B cell (primary cell): ENCODE measurements at regions not wholly inside any gene's neighbourhood (a gene's known extent, or its start where the extent isn't known, plus 50 kb on each side); places are given as distances from the start of the nearest gene placed in this dataset.

Experiments used
- ATAC-seq: fragments of 200-7000 bp; cut with Tn5 transposase; one replicate; pipeline ENCODE4 v1.10.0; 2021; ENCODE audit warnings: low read depth, mild to moderate bottlenecking, moderate number of reproducible peaks, moderate library complexity
- CTCF ChIA-PET: fragments of 350-600 bp; sonication (Branson Sonifier 250); formaldehyde crosslinking; loops from one replicate; lab custom pipeline; 2021; ENCODE audit warnings: antibody characterized with exemption, inconsistent platforms; lab: Charles Lee
- POLR2A ChIA-PET: fragments of 350-600 bp; sonication (Branson Sonifier 250); formaldehyde crosslinking; loops from one replicate; lab custom pipeline; 2021; ENCODE audit warnings: antibody characterized with exemption; lab: Charles Lee
- DNase-seq: peaks from one replicate; pipeline ENCODE4 v3.0.0; 2013
- H2AFZ ChIP-seq: 2 replicates; pipeline ENCODE4 v1.6.1; 2012; ENCODE audit warnings: mild to moderate bottlenecking, low read depth, low read length; ENCODE audit not compliant: insufficient read depth, poor library complexity, severe bottlenecking
- H3K27ac ChIP-seq, 2 donors: 1 replicate in 1 of 2; 2 replicates in 1 of 2; pipeline ENCODE4 v1.5.1; 2012 to 2013; ENCODE audit warnings: low read length in 2 of 2, mild to moderate bottlenecking in 2 of 2, moderate library complexity in 1 of 2
- H3K27me3 ChIP-seq, 4 experiments: fragments of 200-600 bp in 1 of 4; sonication (generic) in 1 of 4; replicated peaks in 1 of 4; 1 replicate in 2 of 4; 2 replicates in 2 of 4; pipeline versions ENCODE4 v1.6.1 to v1.7.0; 2013 to 2016; ENCODE audit warnings: low read length in 3 of 4, mild to moderate bottlenecking in 2 of 4, mixed read lengths in 1 of 4, moderate library complexity in 1 of 4; ENCODE audit not compliant: insufficient read depth in 4 of 4, control insufficient read depth in 3 of 4; ENCODE audit errors: control extremely low read depth in 1 of 4
- H3K36me3 ChIP-seq, 2 experiments: replicated peaks in 1 of 2; 1 replicate in 1 of 2; 2 replicates in 1 of 2; pipeline versions ENCODE4 v1.6.1 to v1.7.1; 2013; ENCODE audit warnings: low read length in 1 of 2; ENCODE audit not compliant: insufficient read depth in 2 of 2, control insufficient read depth in 1 of 2; ENCODE audit errors: control extremely low read depth in 1 of 2, extremely low read depth in 1 of 2
- H3K4me1 ChIP-seq, 2 donors: fragments of 200-600 bp in 1 of 2; sonication (generic) in 1 of 2; 1 replicate in 1 of 2; 2 replicates in 1 of 2; pipeline versions ENCODE4 v1.5.1 to v1.6.1; 2013 to 2017; ENCODE audit warnings: low read length in 2 of 2; ENCODE audit not compliant: control insufficient read depth in 2 of 2, insufficient read depth in 2 of 2
- H3K4me2 ChIP-seq: replicated peaks from 2 replicates; pipeline ENCODE3; 2012; ENCODE audit warnings: mild to moderate bottlenecking, low read depth, low read length; ENCODE audit not compliant: poor library complexity, severe bottlenecking
- H3K4me3 ChIP-seq, 5 experiments: fragments of 200-600 bp in 1 of 5; sonication (generic) in 1 of 5; 1 replicate in 3 of 5; 2 replicates in 2 of 5; pipeline versions ENCODE4 v1.5.1 to v1.7.0; 2011 to 2016; ENCODE audit warnings: low read length in 4 of 5, mild to moderate bottlenecking in 4 of 5, low read depth in 2 of 5, control low read depth in 1 of 5, moderate library complexity in 1 of 5; ENCODE audit not compliant: insufficient read depth in 1 of 5; ENCODE audit errors: control extremely low read depth in 1 of 5, extremely low read depth in 1 of 5
- H3K79me2 ChIP-seq: fragments of 200-600 bp; sonication (generic); one replicate; pipeline ENCODE4 v1.6.0; 2016; ENCODE audit warnings: low read length; ENCODE audit not compliant: control insufficient read depth, insufficient read depth
- H3K9ac ChIP-seq: fragments of 200-600 bp; sonication (generic); 2 replicates; pipeline ENCODE4 v1.6.1; 2017; ENCODE audit warnings: mild to moderate bottlenecking, low read length, moderate library complexity
- H3K9me3 ChIP-seq, 3 donors: one replicate each; pipeline versions ENCODE4 v1.6.1 to v1.7.1; 2013; ENCODE audit warnings: low read length in 2 of 3; ENCODE audit not compliant: control insufficient read depth in 2 of 3, insufficient read depth in 1 of 3; ENCODE audit errors: control extremely low read depth in 1 of 3
- H4K20me1 ChIP-seq: 2 replicates; pipeline ENCODE4 v1.6.0; 2012; ENCODE audit warnings: mild to moderate bottlenecking, low read length; ENCODE audit not compliant: insufficient read depth, control insufficient read depth, poor library complexity, severe bottlenecking
- H3K27ac Mint-ChIP-seq: one replicate; pipeline ENCODE4 v1.8.0; 2021; ENCODE audit warnings: mixed read lengths
- H3K27me3 Mint-ChIP-seq: one replicate; pipeline ENCODE4 v1.8.0; 2021; ENCODE audit warnings: mixed read lengths
- H3K4me1 Mint-ChIP-seq: one replicate; pipeline ENCODE4 v1.8.0; 2021; ENCODE audit warnings: mixed read lengths
- H3K4me3 Mint-ChIP-seq: one replicate; pipeline ENCODE4 v1.8.0; 2021; ENCODE audit warnings: mixed read lengths
- H3K9me3 Mint-ChIP-seq: one replicate; pipeline ENCODE4 v1.8.0; 2022; ENCODE audit warnings: mixed read lengths; ENCODE audit not compliant: insufficient read depth
- CTCF ChIP-seq: fragments of 200-600 bp; IDR thresholded peaks from one replicate; pipeline ENCODE4 v1.8.0; 2022; ENCODE audit warnings: antibody characterized with exemption, mild to moderate bottlenecking
- EZH2 ChIP-seq: IDR thresholded peaks from 2 replicates; pipeline ENCODE4 v1.6.1; 2012; ENCODE audit warnings: borderline replicate concordance, low read depth, mild to moderate bottlenecking, moderate library complexity, low read length; ENCODE audit not compliant: insufficient read depth, poor library complexity, severe bottlenecking
- WGBS: methylation state at CpG from one replicate; pipeline ENCODE4 v1.1.5; 2013; ENCODE audit warnings: missing lambda C conversion rate; ENCODE audit not compliant: insufficient coverage; 5-methylcytosine and 5-hydroxymethylcytosine counted together
- intact Hi-C: fragments of 100-400 bp; cut with micrococcal nuclease; formaldehyde crosslinking; loops from one replicate; pipeline ENCODE4 v1.10.0; 2022

GRCh38 chr5:158026304-158027031 lies 167.5 kb upstream of the CLINT1 start:
- H3K27ac ChIP-seq, result no peak overlapping the region
- CTCF ChIA-PET, result no interaction called here
- 90% methylated on average over 3 of the region's 7 CpGs for WGBS
- ATAC-seq (no peak), DNase-seq (no peak)
- no peak overlapping the region for H3K4me3 ChIP-seq
- H3K9ac ChIP-seq, result no peak overlapping the region
- Mint-ChIP-seq H3K4me1 (no peaks in the 10 kb centered on the region), H3K4me3 (no peak overlapping the region), H3K9me3 (no peaks in the 10 kb centered on the region), H3K27ac (no peak overlapping the region), H3K27me3 (peaks cover 33% of the 10 kb centered on the region)
- no peaks in the 10 kb centered on the region for H3K4me1 ChIP-seq
- no peaks in the 10 kb centered on the region for H3K79me2 ChIP-seq
- no peaks in the 10 kb centered on the region for H4K20me1 ChIP-seq
- H3K36me3 ChIP-seq, result no peaks in the 10 kb centered on the region
- H3K4me2 ChIP-seq, result no peak overlapping the region
- no peaks in the 10 kb centered on the region for H3K27me3 ChIP-seq
- intact Hi-C loops, result no loop called here
- H2AFZ ChIP-seq, result no peak overlapping the region
- POLR2A ChIA-PET, result no interaction called here
- no peaks in the 10 kb centered on the region for H3K9me3 ChIP-seq
- TF ChIP-seq EZH2, result no peak
- TF ChIP-seq CTCF, result no peak

- 93% methylated on average over 6 of the region's 7 CpGs for whole genome bisulfite sequencing
- Histone ChIP-seq H3K27me3 (no peaks in the 10 kb centered on the region), H3K4me3 (no peak overlapping the region), H3K9ac (no peak overlapping the region), H4K20me1 (no peaks in the 10 kb centered on the region), H3K79me2 (no peaks in the 10 kb centered on the region), H3K9me3 (no peaks in the 10 kb centered on the region), H3K4me2 (no peak overlapping the region), H3K27ac (no peak overlapping the region), H2AFZ (no peak overlapping the region), H3K4me1 (no peaks in the 10 kb centered on the region), H3K36me3 (no peaks in the 10 kb centered on the region)
- ChIA-PET POLR2A (no interaction called here), CTCF (no interaction called here)
- no peak for TF ChIP-seq EZH2
- TF ChIP-seq CTCF, result no peak
- Mint-ChIP-seq H3K4me1 (no peaks in the 10 kb centered on the region), H3K27ac (no peak overlapping the region), H3K4me3 (no peak overlapping the region), H3K9me3 (no peaks in the 10 kb centered on the region), H3K27me3 (peaks cover 25% of the 10 kb centered on the region)
- no peak for ATAC-seq
- intact Hi-C loops, result no loop called here
- DNase-seq, result no peak
These were observed 164.3 kb upstream of the CLINT1 start for GRCh38 chr5:158023266-158023665.
